ENCODE measurements at regions not wholly inside any gene's neighbourhood (a gene's known extent, or its start where the extent isn't known, plus 50 kb on each side); places are given as distances from the start of the nearest gene placed in this dataset.
"Not testable (repeated sequence)": the region's sequence is repeated elsewhere in the genome, so short reads cannot be mapped to it uniquely, and the experiment has no call there.

DNA sequence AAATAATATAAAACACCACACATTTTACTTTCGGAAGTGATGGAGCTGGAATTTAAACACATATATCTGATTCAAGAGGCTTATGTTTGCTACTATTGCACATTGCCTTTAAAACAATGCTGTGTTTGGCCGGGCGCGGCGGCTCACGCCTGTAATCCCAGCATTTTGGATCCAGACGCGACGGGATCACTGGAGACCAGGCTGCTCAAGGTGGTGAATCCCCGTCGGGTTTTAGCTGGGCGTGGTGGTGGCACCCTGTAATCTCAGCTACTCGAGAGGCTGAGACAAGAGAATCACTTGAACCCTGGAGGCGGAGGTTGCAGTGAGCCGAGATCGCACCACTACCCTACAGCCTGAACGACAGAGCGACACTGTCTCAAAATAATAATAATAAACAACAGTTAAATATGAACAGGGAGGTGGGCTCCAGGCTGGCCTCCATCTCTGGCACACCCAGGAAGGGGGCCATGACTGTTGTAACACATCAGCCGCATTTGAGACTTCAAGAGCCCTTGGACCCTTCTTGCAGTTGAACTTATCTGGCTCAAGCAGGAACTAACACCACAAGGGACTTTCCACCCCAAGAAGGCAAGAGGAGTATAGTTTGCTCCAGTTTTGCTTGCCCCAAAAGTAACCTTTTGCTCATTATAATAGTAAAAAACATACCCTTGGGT lies 127.1 kb upstream of the ZNF184 start:
- no peak overlapping the region for H3K4me3 ChIP-seq (ENCODE audit: low read depth, low read length)
- TF ChIP-seq, protein P1, sequence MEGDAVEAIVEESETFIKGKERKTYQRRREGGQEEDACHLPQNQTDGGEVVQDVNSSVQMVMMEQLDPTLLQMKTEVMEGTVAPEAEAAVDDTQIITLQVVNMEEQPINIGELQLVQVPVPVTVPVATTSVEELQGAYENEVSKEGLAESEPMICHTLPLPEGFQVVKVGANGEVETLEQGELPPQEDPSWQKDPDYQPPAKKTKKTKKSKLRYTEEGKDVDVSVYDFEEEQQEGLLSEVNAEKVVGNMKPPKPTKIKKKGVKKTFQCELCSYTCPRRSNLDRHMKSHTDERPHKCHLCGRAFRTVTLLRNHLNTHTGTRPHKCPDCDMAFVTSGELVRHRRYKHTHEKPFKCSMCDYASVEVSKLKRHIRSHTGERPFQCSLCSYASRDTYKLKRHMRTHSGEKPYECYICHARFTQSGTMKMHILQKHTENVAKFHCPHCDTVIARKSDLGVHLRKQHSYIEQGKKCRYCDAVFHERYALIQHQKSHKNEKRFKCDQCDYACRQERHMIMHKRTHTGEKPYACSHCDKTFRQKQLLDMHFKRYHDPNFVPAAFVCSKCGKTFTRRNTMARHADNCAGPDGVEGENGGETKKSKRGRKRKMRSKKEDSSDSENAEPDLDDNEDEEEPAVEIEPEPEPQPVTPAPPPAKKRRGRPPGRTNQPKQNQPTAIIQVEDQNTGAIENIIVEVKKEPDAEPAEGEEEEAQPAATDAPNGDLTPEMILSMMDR (IDR thresholded peaks at IDR 0.05; ENCODE audit: borderline replicate concordance, insufficient read depth, low read depth, low read length) = no peak

GRCh38 chr6:27597031-27597567 lies 124.2 kb upstream of the ZNF184 start:
- not testable (repeated sequence) for H3K4me3 ChIP-seq (ENCODE audit: low read depth, low read length)

DNA sequence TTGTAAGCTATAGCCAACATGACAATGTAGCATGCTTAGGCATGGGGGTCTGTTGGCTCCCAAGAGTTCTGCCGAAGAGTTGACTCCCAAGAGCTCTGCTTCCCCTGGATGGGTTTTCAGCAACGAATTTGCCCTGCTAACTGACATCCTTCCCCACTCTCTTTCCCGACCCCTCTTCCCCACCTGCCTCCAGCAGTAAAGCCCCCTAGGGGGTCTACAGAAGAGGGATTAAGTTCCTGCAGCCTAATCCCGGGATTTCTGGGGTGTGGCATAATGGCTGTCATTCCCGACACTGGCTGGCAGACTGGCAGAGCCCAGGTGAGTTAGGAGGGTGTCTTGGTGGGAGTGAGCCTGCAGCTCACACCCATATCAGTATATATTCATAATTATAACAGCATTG lies 121.0 kb upstream of the ZNF184 start:
- no peak overlapping the region for H3K4me3 ChIP-seq (ENCODE audit: low read depth, low read length)
- TF ChIP-seq, protein P1 (IDR thresholded peaks at IDR 0.05; ENCODE audit: borderline replicate concordance, insufficient read depth, low read depth, low read length) = no peak

DNA sequence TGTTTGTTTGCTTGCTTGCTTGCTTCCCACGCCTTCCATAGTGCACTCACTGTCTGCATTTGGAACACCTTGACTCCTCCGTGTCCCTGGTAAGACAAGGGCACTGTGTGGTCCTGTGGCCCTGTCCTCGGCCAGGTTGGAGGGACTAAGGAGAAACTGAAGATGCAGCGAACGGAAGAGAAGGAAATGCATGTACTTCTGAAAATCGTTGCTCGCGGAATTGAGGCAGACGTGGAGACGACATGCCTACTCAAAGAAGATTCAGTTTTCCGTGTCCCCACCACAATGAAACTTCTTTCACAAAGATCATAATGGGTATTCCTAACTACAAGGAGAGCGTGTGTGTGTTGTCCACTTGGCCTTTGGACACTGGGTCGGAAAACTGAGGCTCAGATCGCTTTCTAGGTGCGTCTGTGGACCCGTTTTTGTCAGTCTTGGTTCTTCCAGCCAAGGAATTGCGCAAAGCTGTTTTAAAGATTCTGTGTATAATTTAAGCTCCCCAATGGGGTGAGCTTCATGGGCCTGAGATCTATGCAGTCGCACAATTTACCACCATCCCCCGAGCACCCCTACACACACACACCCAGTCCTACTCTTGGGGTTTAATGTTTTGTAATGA lies 120.4 kb upstream of the ZNF184 start:
- TF ChIP-seq, protein P1 (IDR thresholded peaks at IDR 0.05; ENCODE audit: borderline replicate concordance, insufficient read depth, low read depth, low read length) = no peak
- H3K4me3 ChIP-seq (ENCODE audit: low read depth, low read length) = peak overlapping the region; percentile 44

GRCh38 chr6:27592481-27593199 lies 119.7 kb upstream of the ZNF184 start:
- H3K4me3 ChIP-seq (ENCODE audit: low read depth, low read length) = peak overlapping the region; percentile 44
- TF ChIP-seq, protein P1 (IDR thresholded peaks at IDR 0.05; ENCODE audit: borderline replicate concordance, insufficient read depth, low read depth, low read length) = no peak

DNA sequence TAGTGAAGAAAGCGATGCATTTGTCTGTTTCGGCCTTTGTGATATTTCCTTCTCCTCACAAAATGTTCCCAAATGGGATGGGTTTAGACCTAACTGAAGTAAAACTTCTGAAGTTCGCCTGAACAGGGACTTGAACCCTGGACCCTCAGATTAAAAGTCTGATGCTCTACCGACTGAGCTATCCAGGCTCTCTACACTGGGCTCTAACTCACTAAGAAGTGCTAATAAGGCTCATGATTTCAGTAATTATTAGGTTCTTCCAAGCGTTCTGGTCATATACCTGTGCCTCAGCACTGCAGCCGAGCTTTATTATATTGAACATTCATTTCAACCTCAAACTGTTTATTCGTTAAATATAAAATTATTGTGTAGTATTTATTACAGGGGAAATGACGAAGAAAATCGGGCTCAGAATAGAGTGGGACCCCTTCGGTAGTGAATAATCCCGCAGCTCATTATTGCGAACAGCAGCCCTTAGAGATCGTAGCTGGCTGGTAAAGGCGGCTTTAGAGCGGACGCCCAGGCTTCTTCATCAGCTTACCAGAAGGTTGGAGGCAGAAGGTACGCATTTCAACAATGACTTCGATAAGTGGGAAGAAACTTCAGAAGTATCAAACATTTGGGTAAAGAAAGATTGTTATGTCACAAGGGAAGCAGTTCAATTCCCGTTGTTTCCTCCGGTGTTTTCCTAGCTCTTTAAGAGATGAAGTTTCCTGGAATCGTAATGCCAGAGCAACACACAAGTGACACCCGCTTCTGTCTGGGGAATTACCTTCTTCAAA lies 119.0 kb upstream of the ZNF184 start:
- H3K4me3 ChIP-seq (ENCODE audit: low read depth, low read length) = peak overlapping the region; percentile 38

DNA sequence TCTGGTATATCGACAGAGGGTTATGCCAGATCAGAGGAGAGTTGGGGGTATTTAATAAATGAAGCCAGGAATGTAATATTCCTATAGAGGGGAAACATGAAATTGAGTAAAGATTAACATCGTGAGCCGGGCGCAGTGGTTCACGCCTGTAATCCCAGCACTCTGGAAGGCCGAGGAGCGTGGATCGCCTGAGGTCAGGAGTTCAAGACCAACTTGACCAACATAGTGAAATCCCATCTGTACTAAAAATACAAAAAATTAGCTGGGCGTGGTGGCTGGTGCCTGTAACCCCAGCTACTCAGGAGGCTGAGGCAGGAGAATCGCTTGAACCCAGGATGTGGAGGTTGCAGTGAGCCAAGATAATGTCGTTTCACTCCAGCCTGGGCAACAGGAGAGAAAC lies 112.4 kb upstream of the ZNF184 start:
- not testable (repeated sequence) for H3K4me3 ChIP-seq (ENCODE audit: low read depth, low read length)

More for the DNA sequence above, 119.0 kb upstream of the ZNF184 start:
- TF ChIP-seq, protein P1 (IDR thresholded peaks at IDR 0.05; ENCODE audit: borderline replicate concordance, insufficient read depth, low read depth, low read length) = no peak

Data from GM12875 (cell line).